ENCODE measurements at regions not wholly inside any gene's neighbourhood (a gene's known extent, or its start where the extent isn't known, plus 50 kb on each side); places are given as distances from the start of the nearest gene placed in this dataset.
"Not testable (repeated sequence)": the region's sequence is repeated elsewhere in the genome, so short reads cannot be mapped to it uniquely, and the experiment has no call there.

DNA sequence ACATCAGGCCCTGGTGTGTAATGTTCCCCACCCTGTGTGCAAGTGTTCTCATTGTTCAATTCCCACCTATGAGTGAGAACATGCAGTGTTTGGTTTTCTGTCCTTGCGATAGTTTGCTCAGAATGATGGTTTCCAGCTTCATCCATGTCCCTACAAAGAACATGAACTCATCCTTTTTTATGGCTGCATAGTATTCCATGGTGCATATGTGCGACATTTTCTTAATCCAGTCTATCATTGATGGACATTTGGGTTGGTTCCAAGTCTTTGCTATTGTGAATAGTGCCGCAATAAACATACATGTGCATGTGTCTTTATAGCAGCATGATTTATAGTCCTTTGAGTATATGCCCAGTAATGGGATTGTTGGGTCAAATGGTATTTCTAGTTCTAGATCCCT, 60.5 kb upstream of the PSME4 start:
- DNase-seq: not testable (repeated sequence)

GRCh38 chr2:54030806-54031205, 60.0 kb upstream of the PSME4 start:
- no peak for DNase-seq

- no peak for DNase-seq
These were observed 59.6 kb upstream of the PSME4 start for GRCh38 chr2:54030396-54030741.

DNA sequence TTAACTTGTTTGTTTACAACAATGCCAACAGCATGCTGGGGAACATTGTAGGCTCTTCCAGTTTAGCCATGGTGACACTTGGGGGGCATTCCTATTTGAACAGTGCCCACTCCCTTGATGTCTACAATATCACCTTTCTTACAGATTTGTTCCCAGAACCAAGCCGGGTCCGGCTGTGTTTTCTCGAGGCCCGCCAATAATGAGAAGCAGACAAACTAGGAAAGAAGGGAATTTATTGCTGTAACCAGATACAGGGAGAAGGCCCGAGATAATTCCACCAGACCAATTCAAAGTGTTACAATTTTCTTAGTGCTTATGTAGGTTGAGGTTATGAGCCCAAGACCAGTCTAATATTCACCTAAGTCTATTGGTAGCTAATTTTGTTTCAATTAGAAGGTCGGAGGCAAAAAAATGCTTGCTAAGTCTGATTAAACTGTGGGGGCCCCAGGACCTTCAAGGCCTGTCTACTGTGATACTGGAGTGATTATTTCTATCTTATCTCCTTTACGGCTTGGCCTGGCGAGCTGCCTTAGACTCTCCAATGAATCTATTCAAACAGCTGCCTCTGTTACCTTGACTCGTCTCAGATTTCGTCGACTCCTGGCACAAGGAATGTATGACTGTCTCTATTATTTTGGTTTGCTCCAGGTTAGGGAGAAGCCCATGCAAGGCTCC, 59.1 kb upstream of the PSME4 start:
- no peak for DNase-seq

- DNase-seq: not testable (repeated sequence)
These were observed 54.8 kb upstream of the PSME4 start for GRCh38 chr2:54025463-54026075.

- DNase-seq: no peak
These were observed 53.8 kb upstream of the PSME4 start for GRCh38 chr2:54024576-54024975.

DNA sequence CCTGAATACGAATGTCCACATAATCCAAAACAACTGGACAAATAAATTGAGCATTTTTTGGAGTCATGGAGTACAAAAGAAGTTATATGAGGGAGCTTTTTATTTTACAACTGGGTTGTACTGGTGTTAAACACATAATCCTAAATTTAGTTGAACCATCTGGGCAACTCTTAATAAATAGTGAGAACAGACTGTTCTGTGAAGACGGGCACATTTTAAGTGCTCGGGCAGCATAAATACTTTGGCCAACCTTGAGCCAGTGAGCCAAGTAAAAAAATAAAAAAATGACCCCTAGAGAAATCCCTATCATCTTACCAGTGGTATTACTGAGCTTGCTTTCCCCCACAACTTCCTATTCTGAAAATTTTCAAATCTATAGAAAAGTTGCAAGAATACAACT, 50.9 kb upstream of the PSME4 start:
- no peak for DNase-seq

GRCh38 chr2:54020793-54021414, 50.1 kb upstream of the PSME4 start:
- no peak for DNase-seq
